Neural cell (in vitro differentiated cells): ENCODE measurements at regions not wholly inside any gene's neighbourhood (a gene's known extent, or its start where the extent isn't known, plus 50 kb on each side); places are given as distances from the start of the nearest gene placed in this dataset.

ENCODE experiments used
- CTCF ChIP-seq: fragments of 450-650 bp; IDR thresholded peaks from 2 replicates; pipeline ENCODE4 v1.5.1; 2014; ENCODE audit warnings: antibody characterized with exemption, mild to moderate bottlenecking, moderate library complexity; ENCODE audit not compliant: poor library complexity, severe bottlenecking
- RAD21 ChIP-seq: fragments of 450-650 bp; conservative IDR thresholded peaks from 2 replicates; pipeline ENCODE4 v1.6.1; 2014; ENCODE audit warnings: antibody characterized with exemption, mild to moderate bottlenecking, moderate library complexity
- SMC3 ChIP-seq: fragments of 450-650 bp; conservative IDR thresholded peaks from 2 replicates; pipeline ENCODE4 v1.6.1; 2014; ENCODE audit warnings: antibody characterized with exemption, mild to moderate bottlenecking, moderate library complexity; ENCODE audit not compliant: poor library complexity

- TF ChIP-seq CTCF (no peak), RAD21 (no peak), SMC3 (no peak)
Observed at GRCh38 chr10:33731322-33731721, 396.9 kb upstream of the NRP1 start.
